HG02970 (cell line): ENCODE measurements at regions not wholly inside any gene's neighbourhood (a gene's known extent, or its start where the extent isn't known, plus 50 kb on each side); places are given as distances from the start of the nearest gene placed in this dataset.
"Not testable (repeated sequence)": the region's sequence is repeated elsewhere in the genome, so short reads cannot be mapped to it uniquely, and the experiment has no call there.

Experiments used
- ATAC-seq: cut with Tn5 transposase; IDR thresholded peaks from one replicate; pipeline ENCODE4 v1.9.1; 2021; ENCODE audit warnings: mild to moderate bottlenecking, moderate library complexity, moderate number of reproducible peaks; ENCODE audit not compliant: unreplicated experiment, low FRiP score

- no peak for ATAC-seq
Measured at GRCh38 chr4:31146366-31146765, 426.2 kb downstream of the PCDH7 start.

- no peak for ATAC-seq
Measured at GRCh38 chr4:31148990-31149389, 428.8 kb downstream of the PCDH7 start.

- ATAC-seq, result no peak
Measured at GRCh38 chr4:31156221-31156620, 436.1 kb downstream of the PCDH7 start.

GRCh38 chr4:31160146-31160545, 440.0 kb downstream of the PCDH7 start:
- ATAC-seq, result no peak

- no peak for ATAC-seq
Measured at GRCh38 chr4:31169846-31170245, 449.7 kb downstream of the PCDH7 start.

GRCh38 chr4:31171362-31171761, 451.2 kb downstream of the PCDH7 start:
- ATAC-seq, result no peak

- ATAC-seq, result no peak
Measured at GRCh38 chr4:31175242-31175910, 455.2 kb downstream of the PCDH7 start.

- ATAC-seq, result no peak
Measured at GRCh38 chr4:31183256-31183655, 463.1 kb downstream of the PCDH7 start.

- no peak for ATAC-seq
Measured at GRCh38 chr4:31185014-31185585, 464.9 kb downstream of the PCDH7 start.

GRCh38 chr4:31187979-31188378, 467.8 kb downstream of the PCDH7 start:
- no peak for ATAC-seq

GRCh38 chr4:31189938-31190337, 469.8 kb downstream of the PCDH7 start:
- no peak for ATAC-seq

- ATAC-seq, result no peak
Measured at GRCh38 chr4:31190671-31191070, 470.5 kb downstream of the PCDH7 start.

- ATAC-seq, result no peak
Measured at GRCh38 chr4:31192341-31192740, 472.2 kb downstream of the PCDH7 start.

GRCh38 chr4:31193521-31193920, 473.4 kb downstream of the PCDH7 start:
- no peak for ATAC-seq

- ATAC-seq, result no peak
Measured at GRCh38 chr4:31194823-31195222, 474.7 kb downstream of the PCDH7 start.

- no peak for ATAC-seq
Measured at GRCh38 chr4:31199644-31200043, 479.5 kb downstream of the PCDH7 start.

- not testable (repeated sequence) for ATAC-seq
Measured at GRCh38 chr4:31202054-31202453, 481.9 kb downstream of the PCDH7 start.

GRCh38 chr4:31204874-31205273, 484.7 kb downstream of the PCDH7 start:
- no peak for ATAC-seq

GRCh38 chr4:31220921-31221320, 500.8 kb downstream of the PCDH7 start:
- ATAC-seq, result no peak

- ATAC-seq, result no peak
Measured at GRCh38 chr4:31228068-31228467, 507.9 kb downstream of the PCDH7 start.

- no peak for ATAC-seq
Measured at GRCh38 chr4:31230594-31230993, 510.4 kb downstream of the PCDH7 start.

- ATAC-seq, result no peak
Measured at GRCh38 chr4:31234494-31234893, 514.3 kb downstream of the PCDH7 start.
